Testis (tissue), 2 donors: ENCODE measurements at regions not wholly inside any gene's neighbourhood (a gene's known extent, or its start where the extent isn't known, plus 50 kb on each side); places are given as distances from the start of the nearest gene placed in this dataset.

Experiments used
- DNase-seq: peaks from one replicate; pipeline ENCODE4 v3.0.0-alpha.2; 2019
- H3K27ac ChIP-seq, 2 donors: fragments of 200-600 bp; sonication (generic); one replicate each; pipeline ENCODE4 v1.5.1; 2019
- H3K27me3 ChIP-seq: fragments of 200-600 bp; sonication (generic); one replicate; pipeline ENCODE4 v1.5.1; 2019
- H3K36me3 ChIP-seq: fragments of 200-600 bp; sonication (generic); one replicate; pipeline ENCODE4 v1.5.1; 2017; ENCODE audit warnings: low read depth; ENCODE audit errors: missing control alignments
- H3K4me1 ChIP-seq: fragments of 200-600 bp; sonication (generic); one replicate; pipeline ENCODE4 v1.5.1; 2019
- H3K4me3 ChIP-seq, 2 donors: fragments of 200-600 bp; sonication (generic); one replicate each; pipeline ENCODE4 v1.5.1; 2017 to 2019
- H3K9me3 ChIP-seq: fragments of 200-600 bp; sonication (generic); one replicate; pipeline ENCODE4 v1.5.1; 2017
- CTCF ChIP-seq, 3 experiments: fragments of 450-650 bp in 2 of 3; fragments of 200-600 bp in 1 of 3; sonication (generic) in 1 of 3; IDR thresholded peaks; one replicate each; pipeline ENCODE4 v1.5.1; 2016 to 2019; ENCODE audit warnings: antibody characterized with exemption in 3 of 3, mild to moderate bottlenecking in 2 of 3, moderate library complexity in 1 of 3
- POLR2A ChIP-seq: fragments of 450-650 bp; IDR thresholded peaks from one replicate; pipeline ENCODE4 v1.6.1; 2017; ENCODE audit warnings: antibody characterized with exemption, mild to moderate bottlenecking, moderate library complexity
- WGBS, 2 donors: methylation state at CpG; one replicate each; pipeline ENCODE4 v1.1.5; 2018; 5-methylcytosine and 5-hydroxymethylcytosine counted together
- intact Hi-C: fragments of 100-400 bp; cut with DNase I; formaldehyde crosslinking; loops from one replicate; pipeline ENCODE4 v1.15.1; 2023; ENCODE audit warnings: low total_unique reads

DNA sequence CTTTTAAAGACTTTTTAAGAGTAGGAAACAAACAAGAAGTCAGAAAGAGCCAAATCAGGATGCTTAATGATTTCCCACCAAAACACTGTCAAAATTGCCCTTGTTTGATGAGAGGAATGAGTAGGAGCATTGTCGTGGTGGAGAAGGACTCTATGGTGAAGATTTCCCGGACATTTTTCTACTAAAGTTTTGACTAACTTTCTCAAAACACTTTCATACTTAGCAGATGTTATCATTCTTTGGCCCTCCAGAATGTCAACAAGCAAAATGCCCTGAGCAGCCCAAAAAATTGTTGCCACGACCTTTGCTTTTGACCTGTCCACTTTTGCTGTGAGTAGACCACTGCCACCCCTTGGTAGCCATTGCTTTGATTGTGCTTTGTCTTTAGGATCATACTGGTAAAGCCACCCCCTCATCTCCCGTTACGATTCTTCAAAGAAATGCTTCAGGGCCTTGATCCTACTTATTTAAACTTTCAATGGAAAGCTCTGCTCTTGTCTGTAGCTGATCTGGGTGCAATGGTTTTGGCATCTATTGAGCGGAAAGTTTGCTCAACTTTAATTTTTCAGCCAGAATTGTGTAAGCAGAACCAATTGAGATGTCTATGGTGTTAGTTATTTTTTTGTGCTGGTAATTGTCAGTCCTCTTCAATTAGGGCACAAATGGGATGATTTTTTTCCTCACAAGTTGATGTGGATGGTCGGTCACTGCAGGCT is 67.2 kb downstream of the ADM start:
- TF ChIP-seq CTCF (IDR thresholded peaks at IDR 0.05) (no peak), POLR2A (no peak)
- no peak overlapping the region for H3K27ac ChIP-seq
- no peaks in the 10 kb centered on the region for H3K27me3 ChIP-seq
- H3K9me3 ChIP-seq: no peaks in the 10 kb centered on the region
- DNase-seq: no peak
- no peaks in the 10 kb centered on the region for H3K36me3 ChIP-seq
- no peak overlapping the region for H3K4me3 ChIP-seq
- intact Hi-C loops: no loop called here
- WGBS, 2 donors: 83 to 86% methylated on average over 7 of the region's 7 CpGs
- H3K4me1 ChIP-seq: peaks cover 11% of the 10 kb centered on the region

GRCh38 chr11:10373340-10373739 is 68.5 kb downstream of the ADM start:
- DNase-seq: no peak
- Histone ChIP-seq H3K4me3 (no peak overlapping the region), H3K36me3 (no peaks in the 10 kb centered on the region), H3K27ac (no peak overlapping the region), H3K9me3 (no peaks in the 10 kb centered on the region), H3K4me1 (peaks cover 10% of the 10 kb centered on the region), H3K27me3 (no peaks in the 10 kb centered on the region)
- WGBS, 2 donors: 35 to 57% methylated on average over 3 of the region's 3 CpGs
- TF ChIP-seq POLR2A (no peak), CTCF (IDR thresholded peaks at IDR 0.05) (no peak)
- intact Hi-C loops: no loop called here

- no peaks in the 10 kb centered on the region for H3K9me3 ChIP-seq
- DNase-seq: no peak
- no peak overlapping the region for H3K4me3 ChIP-seq
- no peaks in the 10 kb centered on the region for H3K27me3 ChIP-seq
- H3K4me1 ChIP-seq: peaks cover 10% of the 10 kb centered on the region
- TF ChIP-seq CTCF (IDR thresholded peaks at IDR 0.05) (no peak), POLR2A (no peak)
- intact Hi-C loops: no loop called here
- 89 to 100% methylated on average over 1 of the region's 1 CpG for WGBS, 2 donors
- H3K36me3 ChIP-seq: no peaks in the 10 kb centered on the region
- no peak overlapping the region for H3K27ac ChIP-seq
Observed at GRCh38 chr11:10373929-10374328, 69.1 kb downstream of the ADM start.

- TF ChIP-seq CTCF (IDR thresholded peaks at IDR 0.05) (no peak), POLR2A (no peak)
- Histone ChIP-seq H3K9me3 (no peaks in the 10 kb centered on the region), H3K4me3 (no peak overlapping the region), H3K36me3 (no peaks in the 10 kb centered on the region), H3K27ac (no peak overlapping the region), H3K27me3 (no peaks in the 10 kb centered on the region), H3K4me1 (peaks cover 10% of the 10 kb centered on the region)
- 52 to 81% methylated on average over 1 of the region's 1 CpG for WGBS, 2 donors
- no peak for DNase-seq
- intact Hi-C loops: no loop called here
Observed at GRCh38 chr11:10374386-10374785, 69.5 kb downstream of the ADM start.
